MCF 10A (cell line): ENCODE measurements at regions not wholly inside any gene's neighbourhood (a gene's known extent, or its start where the extent isn't known, plus 50 kb on each side); places are given as distances from the start of the nearest gene placed in this dataset.

ENCODE experiments used
- BruUV-seq: library from RNA; stranded (reverse); fragments of 400-500 nt; replicated peaks from 2 replicates; lab custom pipeline; 2021; lab: Mats Ljungman, UMichigan
- CTCF ChIA-PET: fragments of 300-600 bp; sonication (Branson Sonifier 250); formaldehyde crosslinking; extraction: SDS; loops from one replicate; lab custom pipeline; 2021; ENCODE audit warnings: antibody characterized with exemption, inconsistent platforms; lab: Yijun Ruan, JAX
- POLR2A ChIA-PET: fragments of 300-600, 350-650 bp; sonication (Branson Sonifier 250); formaldehyde crosslinking; extraction: SDS; loops from one replicate; lab custom pipeline; 2020; ENCODE audit warnings: antibody characterized with exemption, inconsistent platforms; lab: Yijun Ruan, JAX
- DNase-seq: peaks from one replicate; pipeline ENCODE4 v3.0.0-alpha.2; 2018; ENCODE audit not compliant: unreplicated experiment
- H3K27ac Mint-ChIP-seq: one replicate; pipeline ENCODE4 v1.8.0; 2022; ENCODE audit warnings: mild to moderate bottlenecking, low read depth, mixed read lengths; ENCODE audit not compliant: unreplicated experiment
- H3K27me3 Mint-ChIP-seq: one replicate; pipeline ENCODE4 v1.8.0; 2022; ENCODE audit warnings: mixed read lengths; ENCODE audit not compliant: insufficient read depth, unreplicated experiment
- H3K36me3 Mint-ChIP-seq: one replicate; pipeline ENCODE4 v1.8.0; 2022; ENCODE audit warnings: mild to moderate bottlenecking, moderate library complexity, mixed read lengths; ENCODE audit not compliant: insufficient read depth, unreplicated experiment
- H3K4me1 Mint-ChIP-seq: one replicate; pipeline ENCODE4 v1.8.0; 2022; ENCODE audit warnings: mixed read lengths; ENCODE audit not compliant: insufficient read depth, unreplicated experiment
- H3K4me3 Mint-ChIP-seq: one replicate; pipeline ENCODE4 v1.8.0; 2022; ENCODE audit warnings: mild to moderate bottlenecking, moderate library complexity, mixed read lengths; ENCODE audit not compliant: unreplicated experiment
- H3K9me3 Mint-ChIP-seq: one replicate; pipeline ENCODE4 v1.8.0; 2022; ENCODE audit warnings: mixed read lengths; ENCODE audit not compliant: unreplicated experiment
- intact Hi-C: fragments of 100-400 bp; cut with micrococcal nuclease; formaldehyde crosslinking; loops from 2 replicates; pipeline ENCODE4 v1.14.1; 2022
- TF ChIP-seq, protein P1 (sequence below): fragments of 200-600 bp; IDR thresholded peaks from one replicate; pipeline ENCODE4 v1.8.0; 2022; ENCODE audit warnings: antibody characterized with exemption, mild to moderate bottlenecking; ENCODE audit not compliant: unreplicated experiment

DNA sequence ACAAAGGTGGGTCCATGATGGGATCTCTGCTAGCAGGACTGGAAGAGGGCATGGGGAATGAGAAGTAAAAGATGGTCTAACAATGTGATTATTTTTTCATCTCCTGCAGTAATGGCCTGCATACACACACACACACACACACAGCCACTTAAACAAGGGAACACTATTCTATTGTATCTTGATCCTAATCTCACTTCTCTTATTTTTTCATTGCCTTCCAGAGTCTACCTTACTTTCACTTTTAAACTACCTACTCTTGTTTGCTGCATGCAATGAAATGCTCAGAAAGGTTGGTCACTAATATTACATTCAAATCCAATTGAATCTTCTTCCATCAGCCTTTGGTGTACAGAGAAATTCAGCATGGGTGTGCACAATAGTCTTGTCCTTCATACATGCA is 853.8 kb downstream of the IGSF11 start:
- Mint-ChIP-seq H3K27ac (no peak overlapping the region), H3K4me1 (peaks cover 7% of the 10 kb centered on the region), H3K27me3 (no peaks in the 10 kb centered on the region), H3K4me3 (no peak overlapping the region), H3K9me3 (no peaks in the 10 kb centered on the region), H3K36me3 (no peaks in the 10 kb centered on the region)
- no peak for DNase-seq
- ChIA-PET POLR2A (no interaction called here), CTCF (interaction anchor here (0.7 kb wide), 1 partner anchor 13 kb away, joined by 3 read pairs; no protein-coding TSS in a partner anchor)
- TF ChIP-seq, protein P1, sequence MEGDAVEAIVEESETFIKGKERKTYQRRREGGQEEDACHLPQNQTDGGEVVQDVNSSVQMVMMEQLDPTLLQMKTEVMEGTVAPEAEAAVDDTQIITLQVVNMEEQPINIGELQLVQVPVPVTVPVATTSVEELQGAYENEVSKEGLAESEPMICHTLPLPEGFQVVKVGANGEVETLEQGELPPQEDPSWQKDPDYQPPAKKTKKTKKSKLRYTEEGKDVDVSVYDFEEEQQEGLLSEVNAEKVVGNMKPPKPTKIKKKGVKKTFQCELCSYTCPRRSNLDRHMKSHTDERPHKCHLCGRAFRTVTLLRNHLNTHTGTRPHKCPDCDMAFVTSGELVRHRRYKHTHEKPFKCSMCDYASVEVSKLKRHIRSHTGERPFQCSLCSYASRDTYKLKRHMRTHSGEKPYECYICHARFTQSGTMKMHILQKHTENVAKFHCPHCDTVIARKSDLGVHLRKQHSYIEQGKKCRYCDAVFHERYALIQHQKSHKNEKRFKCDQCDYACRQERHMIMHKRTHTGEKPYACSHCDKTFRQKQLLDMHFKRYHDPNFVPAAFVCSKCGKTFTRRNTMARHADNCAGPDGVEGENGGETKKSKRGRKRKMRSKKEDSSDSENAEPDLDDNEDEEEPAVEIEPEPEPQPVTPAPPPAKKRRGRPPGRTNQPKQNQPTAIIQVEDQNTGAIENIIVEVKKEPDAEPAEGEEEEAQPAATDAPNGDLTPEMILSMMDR: no peak
- intact Hi-C loops: no loop called here
- BruUV-seq: no TSS peak

DNA sequence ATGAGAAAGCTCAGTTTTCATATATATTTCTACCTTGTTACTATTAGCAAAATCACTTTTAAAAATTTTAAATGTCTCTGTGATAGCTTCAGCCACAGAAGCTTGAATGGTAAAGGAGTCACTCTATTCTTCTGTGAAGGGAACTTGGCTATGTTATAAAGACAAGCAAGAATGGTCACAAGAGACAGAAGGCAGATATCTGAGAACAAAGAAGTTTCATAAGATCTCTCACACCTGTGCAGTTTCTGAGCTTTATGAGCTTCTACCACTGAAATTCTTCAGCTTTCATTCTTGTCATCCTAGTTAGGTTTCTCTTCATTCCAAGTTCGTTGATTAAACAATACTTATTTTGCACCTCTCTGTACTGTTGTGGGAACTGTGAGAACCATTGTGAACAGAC is 853.4 kb downstream of the IGSF11 start:
- POLR2A ChIA-PET: no interaction called here
- BruUV-seq: no TSS peak

DNA sequence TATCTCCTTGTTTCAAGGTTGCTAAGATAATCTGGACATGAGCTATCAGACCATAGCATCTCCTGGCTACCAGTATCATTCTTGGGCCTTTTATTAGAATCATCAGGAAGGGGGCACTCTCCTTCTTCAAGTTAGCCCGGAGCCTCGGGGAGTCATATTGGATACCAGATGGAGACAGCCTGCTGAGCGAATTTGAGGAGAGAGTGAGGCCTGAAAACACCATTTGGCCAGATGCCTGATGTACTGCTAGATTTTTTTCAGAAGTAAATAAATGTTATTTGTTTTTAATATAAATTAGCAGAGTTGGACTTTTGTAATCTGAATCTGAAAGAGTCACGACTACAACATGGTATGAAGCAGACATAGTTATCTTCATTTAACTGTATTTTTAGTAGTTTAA is 848.6 kb downstream of the IGSF11 start:
- ChIA-PET CTCF (interaction anchor here (0.5 kb wide), 1 partner anchor 1024 kb away, joined by 3 read pairs; no protein-coding TSS in a partner anchor), POLR2A (interaction anchor here (1.1 kb wide), 1 partner anchor 11 kb away, joined by 3 read pairs; no protein-coding TSS in a partner anchor)
- DNase-seq: no peak
- no peaks in the 10 kb centered on the region for H3K36me3 Mint-ChIP-seq
- no peak overlapping the region for H3K4me3 Mint-ChIP-seq
- no peaks in the 10 kb centered on the region for H3K9me3 Mint-ChIP-seq
- intact Hi-C loops: no loop called here
- no peak overlapping the region for H3K27ac Mint-ChIP-seq
- TF ChIP-seq, protein P1: no peak
- peaks cover 2% of the 10 kb centered on the region for H3K4me1 Mint-ChIP-seq
- BruUV-seq: no TSS peak
- H3K27me3 Mint-ChIP-seq: no peaks in the 10 kb centered on the region

More for the DNA sequence above, 853.4 kb downstream of the IGSF11 start:
- H3K4me1 Mint-ChIP-seq: peaks cover 7% of the 10 kb centered on the region
- TF ChIP-seq, protein P1: no peak
- CTCF ChIA-PET: interaction anchor here (0.7 kb wide), 1 partner anchor 13 kb away, joined by 3 read pairs; no protein-coding TSS in a partner anchor
- no peaks in the 10 kb centered on the region for H3K9me3 Mint-ChIP-seq
- H3K27ac Mint-ChIP-seq: no peak overlapping the region
- H3K4me3 Mint-ChIP-seq: no peak overlapping the region
- intact Hi-C loops: no loop called here
- DNase-seq: no peak
- H3K27me3 Mint-ChIP-seq: no peaks in the 10 kb centered on the region
- H3K36me3 Mint-ChIP-seq: no peaks in the 10 kb centered on the region

DNA sequence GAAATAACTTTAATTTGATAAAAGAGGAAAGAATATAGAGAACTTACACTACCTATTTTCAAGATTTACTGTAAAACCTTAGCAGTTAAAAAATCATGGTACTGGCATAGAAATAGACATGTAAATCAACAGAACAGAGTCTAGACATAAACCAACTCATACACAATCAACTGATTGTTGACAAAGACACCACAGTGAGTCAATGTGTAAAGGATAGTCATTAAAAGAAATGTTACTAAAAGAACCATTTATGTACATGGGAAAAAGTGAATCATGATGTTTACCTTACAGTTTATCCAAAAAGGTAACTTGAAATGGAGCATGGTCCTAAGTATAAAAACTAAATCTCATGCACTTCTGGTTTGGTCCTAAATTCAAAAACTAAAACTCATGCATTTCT is 847.4 kb downstream of the IGSF11 start:
- Mint-ChIP-seq H3K27ac (no peak overlapping the region), H3K27me3 (no peaks in the 10 kb centered on the region), H3K36me3 (peaks cover 6% of the 10 kb centered on the region), H3K9me3 (peaks cover 3% of the 10 kb centered on the region), H3K4me1 (no peaks in the 10 kb centered on the region), H3K4me3 (no peak overlapping the region)
- intact Hi-C loops: no loop called here
- BruUV-seq: no TSS peak
- ChIA-PET CTCF (no interaction called here), POLR2A (no interaction called here)
- no peak for DNase-seq
- TF ChIP-seq, protein P1: no peak
